ENCODE measurements at regions not wholly inside any gene's neighbourhood (a gene's known extent, or its start where the extent isn't known, plus 50 kb on each side); places are given as distances from the start of the nearest gene placed in this dataset.

- no peak for TF ChIP-seq CTCF (IDR thresholded peaks at IDR 0.05; ENCODE audit: low read depth, low read length, missing control alignments)
- no peak for DNase-seq (ENCODE audit: extremely low read depth, low read depth)
- H3K4me3 ChIP-seq (replicated peaks; ENCODE audit: low read depth, low read length): no peak overlapping the region
Measured at GRCh38 chr15:60115579-60116380, 111.7 kb downstream of the FOXB1 start.

DNA sequence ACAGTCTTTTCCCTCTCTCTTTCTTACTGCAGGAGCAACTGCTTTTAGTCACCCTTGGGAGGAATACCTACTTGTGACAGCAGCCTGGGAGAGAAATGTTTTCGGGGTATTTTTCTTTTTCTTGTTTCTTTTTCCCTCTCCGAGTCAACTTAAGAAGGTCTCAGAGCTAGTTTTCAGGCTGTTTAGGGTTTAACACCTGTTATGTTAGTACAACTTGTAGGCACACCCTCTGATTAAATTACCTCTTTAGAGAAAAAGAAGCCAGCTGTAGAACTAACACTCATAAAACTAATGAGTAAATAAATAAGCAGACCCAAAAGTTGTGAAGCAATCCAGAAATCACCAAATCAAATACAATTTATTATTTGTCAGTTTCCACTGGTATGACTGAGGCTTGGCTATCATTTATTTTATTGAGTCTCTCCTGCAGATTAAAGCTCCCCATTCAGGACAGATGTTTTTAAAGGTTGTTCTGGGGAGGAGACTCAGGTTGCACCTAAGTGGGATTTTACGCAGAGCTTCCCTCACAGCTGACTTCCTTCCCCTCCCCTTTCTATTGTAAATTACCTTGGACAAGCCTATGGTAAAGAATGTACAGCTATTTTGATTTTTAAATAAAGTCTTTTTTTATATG lies 112.5 kb downstream of the FOXB1 start:
- no peak for TF ChIP-seq CTCF (IDR thresholded peaks at IDR 0.05; ENCODE audit: low read depth, low read length, missing control alignments)
- DNase-seq (ENCODE audit: extremely low read depth, low read depth): no peak
- no peak overlapping the region for H3K4me3 ChIP-seq (replicated peaks; ENCODE audit: low read depth, low read length)

DNA sequence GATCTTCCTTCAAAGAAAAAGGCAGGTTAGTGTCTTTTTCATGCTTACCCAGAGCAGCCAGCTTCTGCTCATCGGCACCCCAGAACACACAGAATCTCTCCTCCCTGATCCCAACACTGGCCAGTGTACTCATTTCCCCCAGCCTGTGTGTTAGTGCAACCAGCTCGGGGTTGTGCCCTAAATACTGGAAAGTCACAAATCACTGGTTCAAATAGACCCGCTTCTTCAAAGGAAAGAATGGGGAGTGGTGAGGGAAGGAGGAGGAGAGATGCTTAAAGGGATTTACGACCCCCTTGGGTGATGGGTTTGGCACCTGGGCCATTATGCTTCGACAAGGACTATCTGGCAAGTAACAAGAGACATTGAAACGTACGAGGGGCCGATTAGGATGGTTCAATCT lies 114.0 kb downstream of the FOXB1 start:
- TF ChIP-seq CTCF (IDR thresholded peaks at IDR 0.05; ENCODE audit: low read depth, low read length, missing control alignments): no peak
- H3K4me3 ChIP-seq (replicated peaks; ENCODE audit: low read depth, low read length): no peak overlapping the region

DNA sequence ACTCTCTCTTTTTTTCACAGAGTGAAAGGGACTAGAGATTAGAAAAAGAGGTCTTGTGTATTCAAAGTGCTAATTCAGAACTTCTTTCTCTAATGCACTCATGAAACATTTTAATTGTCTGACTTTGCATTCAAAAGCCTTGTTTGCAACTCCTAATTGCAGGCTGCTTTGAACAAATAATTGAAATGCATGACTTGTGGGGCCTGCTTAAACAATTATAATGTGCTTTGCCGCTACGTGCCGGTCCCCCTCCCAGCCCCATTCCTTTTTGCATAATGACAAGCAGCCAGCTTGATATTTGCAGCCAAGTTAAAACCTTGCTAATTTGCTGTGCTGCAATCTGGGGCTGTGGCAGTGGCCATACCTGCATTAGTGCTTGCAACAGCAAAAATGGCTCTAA lies 114.5 kb downstream of the FOXB1 start:
- H3K4me3 ChIP-seq (replicated peaks; ENCODE audit: low read depth, low read length): no peak overlapping the region
- DNase-seq (ENCODE audit: extremely low read depth, low read depth): no peak
- TF ChIP-seq CTCF (IDR thresholded peaks at IDR 0.05; ENCODE audit: low read depth, low read length, missing control alignments): no peak

More for the DNA sequence above, 114.0 kb downstream of the FOXB1 start:
- DNase-seq (ENCODE audit: extremely low read depth, low read depth): no peak

DNA sequence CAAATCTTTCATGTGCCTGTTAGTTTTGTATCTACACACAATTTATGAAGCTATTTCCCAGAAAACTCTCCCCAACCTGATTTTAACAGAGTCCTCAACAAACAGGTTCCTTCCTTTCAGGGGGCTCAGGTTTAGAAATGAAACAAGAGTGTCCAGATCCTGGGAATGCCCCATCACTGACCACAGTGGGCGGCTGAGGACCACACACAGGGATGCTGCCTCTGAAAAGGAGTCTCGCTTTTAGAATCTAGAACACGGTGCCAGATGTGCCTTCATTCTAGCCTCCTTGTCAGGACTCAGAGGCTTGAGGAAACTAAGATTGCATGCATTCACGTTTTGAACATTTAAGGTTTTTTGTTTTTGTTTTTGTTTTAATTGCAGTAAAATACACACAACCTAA lies 115.0 kb downstream of the FOXB1 start:
- H3K4me3 ChIP-seq (replicated peaks; ENCODE audit: low read depth, low read length): no peak overlapping the region
- no peak for DNase-seq (ENCODE audit: extremely low read depth, low read depth)
- no peak for TF ChIP-seq CTCF (IDR thresholded peaks at IDR 0.05; ENCODE audit: low read depth, low read length, missing control alignments)

DNA sequence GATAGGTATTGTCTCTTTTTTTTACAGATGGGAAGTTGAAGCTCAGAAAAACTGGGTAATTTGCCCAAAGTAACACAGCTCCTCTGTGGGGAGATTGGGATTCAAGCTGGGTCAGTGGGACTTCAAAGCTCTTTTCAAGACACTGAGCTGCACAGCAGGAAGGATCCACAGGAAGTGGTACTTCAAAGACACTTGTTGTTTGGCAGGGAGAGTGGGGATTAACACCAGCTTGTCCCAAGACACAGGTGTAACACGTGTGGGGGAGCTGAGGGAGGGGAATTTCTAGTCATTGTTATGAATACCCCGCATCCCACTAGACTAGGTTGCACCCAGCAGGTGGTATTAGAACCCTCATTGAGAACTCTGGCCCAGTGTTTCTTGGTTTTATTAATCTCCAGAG lies 116.0 kb downstream of the FOXB1 start:
- no peak overlapping the region for H3K4me3 ChIP-seq (replicated peaks; ENCODE audit: low read depth, low read length)
- TF ChIP-seq CTCF (IDR thresholded peaks at IDR 0.05; ENCODE audit: low read depth, low read length, missing control alignments): no peak

More for the DNA sequence above, 116.0 kb downstream of the FOXB1 start:
- no peak for DNase-seq (ENCODE audit: extremely low read depth, low read depth)

Data from HFF-Myc (cell line).